ENCODE measurements at regions not wholly inside any gene's neighbourhood (a gene's known extent, or its start where the extent isn't known, plus 50 kb on each side); places are given as distances from the start of the nearest gene placed in this dataset.
A peak's percentile ranks its signal among the peaks of the same experiment; 100 is the strongest.
"Not testable (repeated sequence)": the region's sequence is repeated elsewhere in the genome, so short reads cannot be mapped to it uniquely, and the experiment has no call there.

GRCh38 chr2:90097617-90098016, 1406.1 kb downstream of the RPIA start:
- H3K9ac ChIP-seq (ENCODE audit: low read length); H2BK120ac ChIP-seq (ENCODE audit: low read depth, low read length); DNase-seq; H3K36me3 ChIP-seq (ENCODE audit: control insufficient read depth, insufficient read depth, low read length); H3K79me2 ChIP-seq (ENCODE audit: control insufficient read depth, insufficient read depth, low read length); H3K23ac ChIP-seq (ENCODE audit: low read length); H3K27me3 ChIP-seq (ENCODE audit: insufficient read depth, low read length, poor library complexity); H4K8ac ChIP-seq (ENCODE audit: low read depth, low read length); H3K4me3 ChIP-seq (ENCODE audit: low read length); H3K79me1 ChIP-seq (ENCODE audit: low read length); H3K56ac ChIP-seq (ENCODE audit: low read length); H3K4ac ChIP-seq (ENCODE audit: low read depth, low read length); H2AK5ac ChIP-seq (ENCODE audit: low read length); H2BK15ac ChIP-seq (replicated peaks; ENCODE audit: low read depth); H3K4me1 ChIP-seq (ENCODE audit: control insufficient read depth, low read depth, low read length); H3K4me2 ChIP-seq (ENCODE audit: low read length); H2BK5ac ChIP-seq (ENCODE audit: low read length); H3K27ac ChIP-seq (ENCODE audit: low read depth, low read length); H4K5ac ChIP-seq (ENCODE audit: low read length); H3K18ac ChIP-seq (ENCODE audit: low read length): not testable (repeated sequence)
- no CpG with 5 or more reads among the region's 4 CpGs for whole genome bisulfite sequencing (ENCODE audit: extremely low coverage, insufficient coverage, low lambda C conversion rate)

GRCh38 chr2:90105142-90105541, 1413.7 kb downstream of the RPIA start:
- H3K79me1 ChIP-seq (ENCODE audit: low read length); H3K9ac ChIP-seq (ENCODE audit: low read length); H3K56ac ChIP-seq (ENCODE audit: low read length); H3K27me3 ChIP-seq (ENCODE audit: insufficient read depth, low read length, poor library complexity); H2BK15ac ChIP-seq (replicated peaks; ENCODE audit: low read depth); H4K5ac ChIP-seq (ENCODE audit: low read length); H3K23ac ChIP-seq (ENCODE audit: low read length); H4K8ac ChIP-seq (ENCODE audit: low read depth, low read length); H2AK5ac ChIP-seq (ENCODE audit: low read length); H2BK5ac ChIP-seq (ENCODE audit: low read length); H3K4ac ChIP-seq (ENCODE audit: low read depth, low read length); H3K79me2 ChIP-seq (ENCODE audit: control insufficient read depth, insufficient read depth, low read length); H3K4me2 ChIP-seq (ENCODE audit: low read length); H3K4me3 ChIP-seq (ENCODE audit: low read length); H3K36me3 ChIP-seq (ENCODE audit: control insufficient read depth, insufficient read depth, low read length); H2BK120ac ChIP-seq (ENCODE audit: low read depth, low read length); H3K4me1 ChIP-seq (ENCODE audit: control insufficient read depth, low read depth, low read length); H3K18ac ChIP-seq (ENCODE audit: low read length); H3K27ac ChIP-seq (ENCODE audit: low read depth, low read length): not testable (repeated sequence)
- WGBS (ENCODE audit: extremely low coverage, insufficient coverage, low lambda C conversion rate) = no CpG with 5 or more reads among the region's 4 CpGs
- peak; percentile 86 for DNase-seq

GRCh38 chr2:90123409-90123808, 1431.9 kb downstream of the RPIA start:
- H3K9ac ChIP-seq (ENCODE audit: low read length); H2BK120ac ChIP-seq (ENCODE audit: low read depth, low read length); H3K27ac ChIP-seq (ENCODE audit: low read depth, low read length); H3K4me1 ChIP-seq (ENCODE audit: control insufficient read depth, low read depth, low read length); H2AK5ac ChIP-seq (ENCODE audit: low read length); H3K23ac ChIP-seq (ENCODE audit: low read length); H2BK5ac ChIP-seq (ENCODE audit: low read length); H3K27me3 ChIP-seq (ENCODE audit: insufficient read depth, low read length, poor library complexity); H4K8ac ChIP-seq (ENCODE audit: low read depth, low read length); H3K79me1 ChIP-seq (ENCODE audit: low read length); H3K36me3 ChIP-seq (ENCODE audit: control insufficient read depth, insufficient read depth, low read length); H2BK15ac ChIP-seq (replicated peaks; ENCODE audit: low read depth); H3K4me3 ChIP-seq (ENCODE audit: low read length); H3K4me2 ChIP-seq (ENCODE audit: low read length); H3K56ac ChIP-seq (ENCODE audit: low read length); H4K5ac ChIP-seq (ENCODE audit: low read length); H3K4ac ChIP-seq (ENCODE audit: low read depth, low read length); H3K79me2 ChIP-seq (ENCODE audit: control insufficient read depth, insufficient read depth, low read length); H3K18ac ChIP-seq (ENCODE audit: low read length): not testable (repeated sequence)
- WGBS (ENCODE audit: extremely low coverage, insufficient coverage, low lambda C conversion rate) = no CpG with 5 or more reads among the region's 4 CpGs
- DNase-seq = peak; percentile 82

- H3K4ac ChIP-seq (ENCODE audit: low read depth, low read length); H3K4me3 ChIP-seq (ENCODE audit: low read length); DNase-seq; H3K18ac ChIP-seq (ENCODE audit: low read length); H3K79me1 ChIP-seq (ENCODE audit: low read length); H3K56ac ChIP-seq (ENCODE audit: low read length); H3K36me3 ChIP-seq (ENCODE audit: control insufficient read depth, insufficient read depth, low read length); H3K4me1 ChIP-seq (ENCODE audit: control insufficient read depth, low read depth, low read length); H2BK15ac ChIP-seq (replicated peaks; ENCODE audit: low read depth); H2BK5ac ChIP-seq (ENCODE audit: low read length); H3K79me2 ChIP-seq (ENCODE audit: control insufficient read depth, insufficient read depth, low read length); H4K5ac ChIP-seq (ENCODE audit: low read length); H3K27ac ChIP-seq (ENCODE audit: low read depth, low read length); H3K27me3 ChIP-seq (ENCODE audit: insufficient read depth, low read length, poor library complexity); H2BK120ac ChIP-seq (ENCODE audit: low read depth, low read length); H3K4me2 ChIP-seq (ENCODE audit: low read length); H4K8ac ChIP-seq (ENCODE audit: low read depth, low read length); H2AK5ac ChIP-seq (ENCODE audit: low read length); H3K9ac ChIP-seq (ENCODE audit: low read length); H3K23ac ChIP-seq (ENCODE audit: low read length): not testable (repeated sequence)
- whole genome bisulfite sequencing (ENCODE audit: extremely low coverage, insufficient coverage, low lambda C conversion rate) = no CpG with 5 or more reads among the region's 1 CpG
These were observed 1447.6 kb downstream of the RPIA start for GRCh38 chr2:90139046-90139445.

GRCh38 chr2:90141558-90141957, 1450.1 kb downstream of the RPIA start:
- H4K8ac ChIP-seq (ENCODE audit: low read depth, low read length); H2BK5ac ChIP-seq (ENCODE audit: low read length); H3K4ac ChIP-seq (ENCODE audit: low read depth, low read length); H2AK5ac ChIP-seq (ENCODE audit: low read length); H3K9ac ChIP-seq (ENCODE audit: low read length); H3K79me2 ChIP-seq (ENCODE audit: control insufficient read depth, insufficient read depth, low read length); H3K56ac ChIP-seq (ENCODE audit: low read length); H2BK120ac ChIP-seq (ENCODE audit: low read depth, low read length); H3K4me2 ChIP-seq (ENCODE audit: low read length); H3K36me3 ChIP-seq (ENCODE audit: control insufficient read depth, insufficient read depth, low read length); H4K5ac ChIP-seq (ENCODE audit: low read length); H2BK15ac ChIP-seq (replicated peaks; ENCODE audit: low read depth); H3K79me1 ChIP-seq (ENCODE audit: low read length); H3K18ac ChIP-seq (ENCODE audit: low read length); H3K27ac ChIP-seq (ENCODE audit: low read depth, low read length); H3K27me3 ChIP-seq (ENCODE audit: insufficient read depth, low read length, poor library complexity); DNase-seq; H3K4me1 ChIP-seq (ENCODE audit: control insufficient read depth, low read depth, low read length); H3K23ac ChIP-seq (ENCODE audit: low read length); H3K4me3 ChIP-seq (ENCODE audit: low read length): not testable (repeated sequence)
- no CpG with 5 or more reads among the region's 5 CpGs for WGBS (ENCODE audit: extremely low coverage, insufficient coverage, low lambda C conversion rate)

GRCh38 chr2:90151805-90152204, 1460.3 kb downstream of the RPIA start:
- H3K4me3 ChIP-seq (ENCODE audit: low read length); H3K4me2 ChIP-seq (ENCODE audit: low read length); H3K56ac ChIP-seq (ENCODE audit: low read length); H3K9ac ChIP-seq (ENCODE audit: low read length); H3K36me3 ChIP-seq (ENCODE audit: control insufficient read depth, insufficient read depth, low read length); H3K27me3 ChIP-seq (ENCODE audit: insufficient read depth, low read length, poor library complexity); H2BK5ac ChIP-seq (ENCODE audit: low read length); H3K4me1 ChIP-seq (ENCODE audit: control insufficient read depth, low read depth, low read length); H4K5ac ChIP-seq (ENCODE audit: low read length); H3K4ac ChIP-seq (ENCODE audit: low read depth, low read length); H3K23ac ChIP-seq (ENCODE audit: low read length); DNase-seq; H3K18ac ChIP-seq (ENCODE audit: low read length); H2BK15ac ChIP-seq (replicated peaks; ENCODE audit: low read depth); H2AK5ac ChIP-seq (ENCODE audit: low read length); H3K79me2 ChIP-seq (ENCODE audit: control insufficient read depth, insufficient read depth, low read length); H2BK120ac ChIP-seq (ENCODE audit: low read depth, low read length); H3K27ac ChIP-seq (ENCODE audit: low read depth, low read length); H3K79me1 ChIP-seq (ENCODE audit: low read length); H4K8ac ChIP-seq (ENCODE audit: low read depth, low read length): not testable (repeated sequence)

Measured in mesendoderm (in vitro differentiated cells).